Retinal pigment epithelial cell (primary cell): ENCODE measurements at regions not wholly inside any gene's neighbourhood (a gene's known extent, or its start where the extent isn't known, plus 50 kb on each side); places are given as distances from the start of the nearest gene placed in this dataset.
"Not testable (repeated sequence)": the region's sequence is repeated elsewhere in the genome, so short reads cannot be mapped to it uniquely, and the experiment has no call there.

Source experiments
- DNase-seq: peaks from one replicate; pipeline ENCODE4 v3.0.0-alpha.2; 2010; ENCODE audit warnings: low read depth
- H3K4me3 ChIP-seq: 2 replicates; pipeline ENCODE4 v1.5.1; 2011; ENCODE audit warnings: mild to moderate bottlenecking, low read length, control low read depth, moderate library complexity
- CTCF ChIP-seq: conservative IDR thresholded peaks from 2 replicates; pipeline ENCODE4 v1.5.1; 2011; ENCODE audit warnings: low read depth, low read length, control low read depth, inconsistent platforms

GRCh38 chr5:91296674-91297143, 86.4 kb downstream of the ARRDC3 start:
- no peak overlapping the region for H3K4me3 ChIP-seq
- peak; percentile 85 for DNase-seq
- TF ChIP-seq CTCF = no peak

GRCh38 chr5:91296102-91296501, 87.0 kb downstream of the ARRDC3 start:
- DNase-seq, H3K4me3 ChIP-seq: not testable (repeated sequence)

GRCh38 chr5:91293131-91293530, 90.0 kb downstream of the ARRDC3 start:
- DNase-seq = no peak
- TF ChIP-seq CTCF = no peak
- H3K4me3 ChIP-seq = no peak overlapping the region

- TF ChIP-seq CTCF = no peak
- no peak overlapping the region for H3K4me3 ChIP-seq
Measured at GRCh38 chr5:91291628-91292569, 91.2 kb downstream of the ARRDC3 start.

GRCh38 chr5:91288118-91288916, 94.8 kb downstream of the ARRDC3 start:
- no peak overlapping the region for H3K4me3 ChIP-seq
- no peak for DNase-seq
- no peak for TF ChIP-seq CTCF

More at GRCh38 chr5:91291628-91292569, 91.2 kb downstream of the ARRDC3 start:
- DNase-seq = no peak

- DNase-seq = not testable (repeated sequence)
Measured at GRCh38 chr5:91285062-91285461, 98.1 kb downstream of the ARRDC3 start.

GRCh38 chr5:91283899-91284298, 99.2 kb downstream of the ARRDC3 start:
- H3K4me3 ChIP-seq = no peak overlapping the region
- DNase-seq = no peak
- no peak for TF ChIP-seq CTCF

More at GRCh38 chr5:91285062-91285461, 98.1 kb downstream of the ARRDC3 start:
- not testable (repeated sequence) for H3K4me3 ChIP-seq

GRCh38 chr5:91283326-91283725, 99.8 kb downstream of the ARRDC3 start:
- DNase-seq = no peak
- H3K4me3 ChIP-seq = no peak overlapping the region
- TF ChIP-seq CTCF = no peak
